Activated T-helper 1 cell treated with anti-CD3 and anti-CD28 coated beads, Interleukin-12 subunit alpha, Interleukin-12 subunit beta, Interleukin-2, Interleukin-4 antibody, amounts not matched to agents 30 ng/mL and 10 ng/mL and 1 ng/mL, durations not matched to agents 14 hours and 24 hours and 36 hours (primary cell): ENCODE measurements at regions not wholly inside any gene's neighbourhood (a gene's known extent, or its start where the extent isn't known, plus 50 kb on each side); places are given as distances from the start of the nearest gene placed in this dataset.

ENCODE experiments used
- DNase-seq: peaks from one replicate; pipeline ENCODE4 v3.0.0; 2021; ENCODE audit warnings: low spot score
- H3K27ac Mint-ChIP-seq: one replicate; pipeline ENCODE4 v1.8.0; 2021; ENCODE audit warnings: mild to moderate bottlenecking, mixed read lengths
- H3K27me3 Mint-ChIP-seq: one replicate; pipeline ENCODE4 v1.8.0; 2022; ENCODE audit warnings: mild to moderate bottlenecking, moderate library complexity, mixed read lengths; ENCODE audit not compliant: insufficient read depth
- H3K36me3 Mint-ChIP-seq: one replicate; pipeline ENCODE4 v1.8.0; 2021; ENCODE audit warnings: low read depth, mixed read lengths
- H3K4me1 Mint-ChIP-seq: one replicate; pipeline ENCODE4 v1.8.0; 2021; ENCODE audit warnings: low read depth, mixed read lengths
- H3K4me3 Mint-ChIP-seq: one replicate; pipeline ENCODE4 v1.8.0; 2021; ENCODE audit warnings: mild to moderate bottlenecking, moderate library complexity, mixed read lengths
- H3K9me3 Mint-ChIP-seq: one replicate; pipeline ENCODE4 v1.8.0; 2021; ENCODE audit warnings: mixed read lengths
- intact Hi-C: fragments of 100-400 bp; cut with micrococcal nuclease; formaldehyde crosslinking; loops from one replicate; pipeline ENCODE4 v1.15.1; 2024

GRCh38 chr11:2083411-2083810 lies 55.8 kb downstream of the IGF2 start:
- no peaks in the 10 kb centered on the region for H3K4me1 Mint-ChIP-seq
- H3K27me3 Mint-ChIP-seq = peaks cover 3% of the 10 kb centered on the region
- intact Hi-C loops = no loop called here
- H3K4me3 Mint-ChIP-seq = no peak overlapping the region
- H3K36me3 Mint-ChIP-seq = peaks cover 3% of the 10 kb centered on the region
- peaks cover 14% of the 10 kb centered on the region for H3K9me3 Mint-ChIP-seq
- DNase-seq = no peak
- no peak overlapping the region for H3K27ac Mint-ChIP-seq

- Mint-ChIP-seq H3K36me3 (peaks cover 2% of the 10 kb centered on the region), H3K9me3 (no peaks in the 10 kb centered on the region), H3K27me3 (peaks cover 4% of the 10 kb centered on the region), H3K27ac (peak overlapping the region; percentile 93), H3K4me1 (peaks cover 27% of the 10 kb centered on the region), H3K4me3 (no peak overlapping the region)
- intact Hi-C loops = loop anchor here (1.0 to 2.0 kb wide), 4 partner anchors 66 to 912 kb away; no protein-coding TSS in a partner anchor
- peak; percentile 44 for DNase-seq
Observed at GRCh38 chr11:2077061-2077802, 62.0 kb downstream of the IGF2 start.

DNA sequence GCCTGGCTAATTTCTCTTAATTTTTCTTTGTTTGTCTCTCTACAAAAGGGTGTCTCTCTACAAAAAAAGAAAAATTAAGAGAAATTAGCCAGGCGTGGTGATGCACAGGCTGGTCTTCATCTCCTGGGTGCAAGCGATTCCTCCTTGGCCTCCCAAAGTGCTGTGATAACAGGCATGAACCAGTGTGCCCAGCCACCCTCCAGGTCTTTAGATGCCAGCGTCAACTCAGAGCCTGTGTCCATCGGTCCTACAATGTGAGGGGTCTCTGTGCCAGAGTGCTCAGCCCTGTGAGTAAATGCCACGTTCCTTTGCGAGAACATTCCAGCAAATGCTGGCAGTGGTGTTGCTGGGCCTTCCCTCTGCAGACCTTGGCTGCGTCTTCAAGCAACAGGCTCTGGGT lies 62.7 kb downstream of the IGF2 start:
- intact Hi-C loops = loop anchor here (2.0 kb wide), 2 partner anchors 74 to 912 kb away; no protein-coding TSS in a partner anchor
- Mint-ChIP-seq H3K36me3 (peaks cover 2% of the 10 kb centered on the region), H3K27ac (peak overlapping the region; percentile 93), H3K9me3 (no peaks in the 10 kb centered on the region), H3K4me3 (no peak overlapping the region), H3K27me3 (peaks cover 6% of the 10 kb centered on the region), H3K4me1 (peaks cover 27% of the 10 kb centered on the region)
- DNase-seq = no peak

- no peak for DNase-seq
- Mint-ChIP-seq H3K9me3 (no peaks in the 10 kb centered on the region), H3K27ac (no peak overlapping the region), H3K27me3 (peaks cover 6% of the 10 kb centered on the region), H3K4me1 (peaks cover 27% of the 10 kb centered on the region), H3K4me3 (no peak overlapping the region), H3K36me3 (peaks cover 2% of the 10 kb centered on the region)
- intact Hi-C loops = no loop called here
Observed at GRCh38 chr11:2074266-2074825, 64.8 kb downstream of the IGF2 start.

GRCh38 chr11:2072551-2073261 lies 66.5 kb downstream of the IGF2 start:
- no peak overlapping the region for H3K4me3 Mint-ChIP-seq
- intact Hi-C loops = no loop called here
- H3K27ac Mint-ChIP-seq = no peak overlapping the region
- no peak for DNase-seq
- no peaks in the 10 kb centered on the region for H3K9me3 Mint-ChIP-seq
- peaks cover 24% of the 10 kb centered on the region for H3K4me1 Mint-ChIP-seq
- H3K27me3 Mint-ChIP-seq = peaks cover 6% of the 10 kb centered on the region
- peaks cover 2% of the 10 kb centered on the region for H3K36me3 Mint-ChIP-seq

- no peak for DNase-seq
- no peak overlapping the region for H3K27ac Mint-ChIP-seq
- H3K36me3 Mint-ChIP-seq = no peaks in the 10 kb centered on the region
- intact Hi-C loops = no loop called here
- peaks cover 6% of the 10 kb centered on the region for H3K27me3 Mint-ChIP-seq
- H3K4me3 Mint-ChIP-seq = no peak overlapping the region
- H3K9me3 Mint-ChIP-seq = no peaks in the 10 kb centered on the region
- peaks cover 17% of the 10 kb centered on the region for H3K4me1 Mint-ChIP-seq
Observed at GRCh38 chr11:2071748-2072385, 67.3 kb downstream of the IGF2 start.
